Neural progenitor cell (in vitro differentiated cells): ENCODE measurements at regions not wholly inside any gene's neighbourhood (a gene's known extent, or its start where the extent isn't known, plus 50 kb on each side); places are given as distances from the start of the nearest gene placed in this dataset.

ENCODE experiments used
- DNase-seq: peaks from one replicate; pipeline ENCODE4 v3.0.0-alpha.2; 2016; ENCODE audit warnings: low spot score
- H2AFZ ChIP-seq: fragments of 200-600 bp; sonication (generic); replicated peaks from 2 replicates; pipeline ENCODE4 v1.6.1; 2016; ENCODE audit warnings: antibody characterized with exemption
- H3F3A ChIP-seq: fragments of 200-600 bp; sonication (generic); 2 replicates; pipeline ENCODE4 v1.6.1; 2016; ENCODE audit warnings: antibody characterized with exemption, low read depth
- H3K27ac ChIP-seq: fragments of 200-600 bp; sonication (generic); 2 replicates; pipeline ENCODE4 v1.5.1; 2016; ENCODE audit warnings: mild to moderate bottlenecking
- H3K27me3 ChIP-seq: fragments of 200-600 bp; sonication (generic); 2 replicates; pipeline ENCODE4 v1.6.1; 2016; ENCODE audit warnings: mild to moderate bottlenecking, moderate library complexity
- H3K36me3 ChIP-seq: fragments of 200-600 bp; sonication (generic); 2 replicates; pipeline ENCODE4 v1.5.1; 2016
- H3K4me1 ChIP-seq: fragments of 200-600 bp; sonication (generic); 2 replicates; pipeline ENCODE4 v1.6.1; 2016; ENCODE audit warnings: mixed run types
- H3K4me2 ChIP-seq: fragments of 200-600 bp; sonication (generic); 2 replicates; pipeline ENCODE4 v1.6.1; 2016
- H3K4me3 ChIP-seq: fragments of 200-600 bp; sonication (generic); 2 replicates; pipeline ENCODE4 v1.5.1; 2016
- H3K79me2 ChIP-seq: fragments of 200-600 bp; sonication (generic); 2 replicates; pipeline ENCODE4 v1.6.1; 2016; ENCODE audit warnings: low read depth
- H3K9ac ChIP-seq: fragments of 200-600 bp; sonication (generic); 2 replicates; pipeline ENCODE4 v1.6.1; 2016
- H3K9me3 ChIP-seq: fragments of 200-600 bp; sonication (generic); 2 replicates; pipeline ENCODE4 v1.5.1; 2016; ENCODE audit warnings: low read depth
- H4K20me1 ChIP-seq: fragments of 200-600 bp; sonication (generic); 2 replicates; pipeline ENCODE4 v1.6.1; 2016; ENCODE audit warnings: low read depth
- H3K27ac Mint-ChIP-seq: 3 replicates; pipeline ENCODE4 v1.8.0; 2021; ENCODE audit warnings: mixed read lengths
- H3K27me3 Mint-ChIP-seq: 2 replicates; pipeline ENCODE4 v1.8.0; 2022; ENCODE audit warnings: low read depth, mild to moderate bottlenecking, inconsistent platforms, moderate library complexity, mixed read lengths; ENCODE audit not compliant: insufficient read depth
- H3K36me3 Mint-ChIP-seq: 3 replicates; pipeline ENCODE4 v1.8.0; 2021; ENCODE audit warnings: mixed read lengths
- H3K4me1 Mint-ChIP-seq: 3 replicates; pipeline ENCODE4 v1.8.0; 2021; ENCODE audit warnings: mixed read lengths
- H3K4me3 Mint-ChIP-seq: 3 replicates; pipeline ENCODE4 v1.8.0; 2021; ENCODE audit warnings: mild to moderate bottlenecking, moderate library complexity, mixed read lengths
- H3K9me3 Mint-ChIP-seq: 3 replicates; pipeline ENCODE4 v1.8.0; 2020; ENCODE audit warnings: mixed read lengths
- CTCF ChIP-seq: fragments of 200-600 bp; sonication (generic); IDR thresholded peaks from 2 replicates; pipeline ENCODE4 v1.5.1; 2017; ENCODE audit warnings: antibody characterized with exemption, mild to moderate bottlenecking
- EZH2 ChIP-seq: fragments of 200-600 bp; sonication (generic); IDR thresholded peaks from 2 replicates; pipeline ENCODE4 v1.6.1; 2017; ENCODE audit warnings: antibody characterized with exemption, mild to moderate bottlenecking, moderate library complexity
- EZH2phosphoT487 ChIP-seq: fragments of 200-600 bp; sonication (generic); IDR thresholded peaks from 2 replicates; pipeline ENCODE4 v1.6.1; 2017; ENCODE audit warnings: antibody characterized with exemption

DNA sequence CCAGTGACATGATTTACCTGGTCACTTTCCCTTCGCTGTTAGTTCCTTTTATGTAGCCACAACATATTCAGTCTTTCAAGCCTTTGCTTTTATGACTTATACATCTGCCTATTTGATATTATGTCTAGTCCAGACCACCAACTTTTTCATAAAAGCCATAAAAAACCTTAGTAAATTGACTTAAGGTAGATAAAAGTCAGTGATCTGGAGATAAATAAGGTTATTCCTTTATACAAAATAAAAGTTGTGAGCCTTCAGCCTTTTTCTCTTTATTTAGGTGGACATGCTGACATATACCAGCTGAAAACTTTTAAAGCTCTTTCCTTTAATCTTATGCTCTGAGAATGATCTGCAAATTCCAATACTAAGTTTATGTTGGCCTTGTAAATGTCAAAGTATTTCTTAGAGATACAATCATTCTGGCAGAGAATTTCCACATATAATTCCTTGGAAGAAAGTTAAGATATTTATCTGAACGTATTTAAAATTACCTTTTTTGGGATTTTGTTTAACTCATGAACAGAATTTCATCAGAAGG is 690.4 kb upstream of the CHORDC1 start:
- Histone ChIP-seq H3K79me2 (no peaks in the 10 kb centered on the region), H3K4me3 (no peak overlapping the region), H4K20me1 (no peaks in the 10 kb centered on the region), H3K9ac (no peak overlapping the region), H3K4me1 (no peaks in the 10 kb centered on the region), H3K27ac (no peak overlapping the region), H2AFZ (no peak overlapping the region), H3K27me3 (no peaks in the 10 kb centered on the region), H3K9me3 (no peaks in the 10 kb centered on the region), H3K4me2 (no peak overlapping the region), H3F3A (no peaks in the 10 kb centered on the region), H3K36me3 (no peaks in the 10 kb centered on the region)
- no peaks in the 10 kb centered on the region for H3K9me3 Mint-ChIP-seq
- H3K4me3 Mint-ChIP-seq: no peak overlapping the region
- H3K27me3 Mint-ChIP-seq: no peaks in the 10 kb centered on the region
- H3K27ac Mint-ChIP-seq: no peak overlapping the region
- H3K36me3 Mint-ChIP-seq: no peaks in the 10 kb centered on the region
- TF ChIP-seq EZH2 (no peak), CTCF (no peak), EZH2phosphoT487 (no peak)
- DNase-seq: no peak
- no peaks in the 10 kb centered on the region for H3K4me1 Mint-ChIP-seq

DNA sequence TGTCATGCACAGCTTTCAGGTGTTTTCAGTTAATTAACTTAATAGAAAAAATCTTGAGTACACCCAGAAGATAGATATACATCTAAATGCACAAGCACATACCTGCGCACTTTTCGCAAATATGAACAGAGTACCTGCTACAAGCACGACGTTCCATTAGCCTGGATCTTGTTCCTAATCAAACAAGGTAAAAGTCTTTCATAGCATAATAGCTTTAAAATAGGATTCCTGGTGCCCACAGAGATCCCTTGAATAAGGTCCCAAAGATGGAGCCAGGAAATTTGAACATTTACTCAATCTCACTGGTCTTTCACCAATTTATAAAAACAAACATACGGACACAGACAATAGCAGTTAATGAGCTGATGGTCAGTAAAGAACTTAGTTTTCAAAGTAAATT is 689.8 kb upstream of the CHORDC1 start:
- Mint-ChIP-seq H3K4me3 (no peak overlapping the region), H3K4me1 (no peaks in the 10 kb centered on the region), H3K27ac (no peak overlapping the region), H3K27me3 (no peaks in the 10 kb centered on the region), H3K9me3 (no peaks in the 10 kb centered on the region), H3K36me3 (no peaks in the 10 kb centered on the region)
- Histone ChIP-seq H3K9ac (no peak overlapping the region), H3K4me2 (no peak overlapping the region), H3K9me3 (no peaks in the 10 kb centered on the region), H3K36me3 (no peaks in the 10 kb centered on the region), H3K79me2 (no peaks in the 10 kb centered on the region), H3K4me1 (no peaks in the 10 kb centered on the region), H3K27ac (no peak overlapping the region), H2AFZ (no peak overlapping the region), H3K4me3 (no peak overlapping the region), H3F3A (no peaks in the 10 kb centered on the region), H3K27me3 (no peaks in the 10 kb centered on the region), H4K20me1 (no peaks in the 10 kb centered on the region)
- no peak for DNase-seq
- TF ChIP-seq EZH2: no peak
- no peak for TF ChIP-seq CTCF
- TF ChIP-seq EZH2phosphoT487: no peak

DNA sequence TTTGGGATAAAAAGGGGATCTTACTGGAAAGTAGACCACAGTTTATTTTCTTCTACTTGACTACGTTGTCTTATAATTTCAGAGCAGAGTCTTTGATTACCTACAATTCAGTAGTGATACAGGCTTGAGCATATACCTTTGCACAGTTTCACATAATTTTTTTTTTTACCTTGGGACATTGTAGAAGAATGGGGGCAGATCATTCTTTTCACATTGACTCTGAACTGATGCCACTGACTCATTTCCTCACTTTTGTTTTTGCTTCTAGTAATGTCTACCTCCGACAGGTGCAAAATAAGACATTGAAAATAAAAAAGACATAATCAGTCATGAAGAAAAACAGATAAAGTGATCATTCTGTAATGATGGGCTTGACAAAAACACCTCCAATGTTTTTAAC is 688.3 kb upstream of the CHORDC1 start:
- H4K20me1 ChIP-seq: no peaks in the 10 kb centered on the region
- no peak overlapping the region for H3K4me3 ChIP-seq
- no peaks in the 10 kb centered on the region for H3F3A ChIP-seq
- no peaks in the 10 kb centered on the region for H3K79me2 ChIP-seq
- Mint-ChIP-seq H3K9me3 (no peaks in the 10 kb centered on the region), H3K4me3 (no peak overlapping the region), H3K27me3 (no peaks in the 10 kb centered on the region), H3K4me1 (no peaks in the 10 kb centered on the region), H3K36me3 (no peaks in the 10 kb centered on the region), H3K27ac (no peak overlapping the region)
- no peaks in the 10 kb centered on the region for H3K4me1 ChIP-seq
- no peak for DNase-seq
- H3K36me3 ChIP-seq: no peaks in the 10 kb centered on the region
- no peak overlapping the region for H3K9ac ChIP-seq
- H3K4me2 ChIP-seq: no peak overlapping the region
- no peak for TF ChIP-seq CTCF
- TF ChIP-seq EZH2phosphoT487: no peak
- no peak for TF ChIP-seq EZH2
- no peaks in the 10 kb centered on the region for H3K27me3 ChIP-seq
- no peak overlapping the region for H2AFZ ChIP-seq
- H3K9me3 ChIP-seq: no peaks in the 10 kb centered on the region
- H3K27ac ChIP-seq: no peak overlapping the region
